H9 (cell line): ENCODE measurements at regions not wholly inside any gene's neighbourhood (a gene's known extent, or its start where the extent isn't known, plus 50 kb on each side); places are given as distances from the start of the nearest gene placed in this dataset.

Source experiments
- DNase-seq: peaks from one replicate; pipeline ENCODE4 v3.0.0-alpha.2; 2017
- H2AFZ ChIP-seq: one replicate; pipeline ENCODE4 v1.6.1; 2013; ENCODE audit warnings: mild to moderate bottlenecking, low read length, control low read depth, moderate library complexity
- H2AK5ac ChIP-seq: 2 replicates; pipeline ENCODE4 v1.6.1; 2013; ENCODE audit warnings: low read length, control low read depth, mixed read lengths; ENCODE audit not compliant: insufficient read length
- H2BK120ac ChIP-seq: one replicate; pipeline ENCODE4 v1.6.1; 2013; ENCODE audit warnings: low read depth, mild to moderate bottlenecking, low read length, control low read depth, inconsistent platforms; ENCODE audit not compliant: poor library complexity, severe bottlenecking
- H2BK12ac ChIP-seq: 2 replicates; pipeline ENCODE4 v1.6.1; 2013; ENCODE audit warnings: low read length, control low read depth, mixed read lengths, low read depth; ENCODE audit not compliant: insufficient read length
- H2BK15ac ChIP-seq: 2 replicates; pipeline ENCODE4 v1.6.1; 2013; ENCODE audit warnings: low read depth, low read length, control low read depth
- H2BK20ac ChIP-seq: one replicate; pipeline ENCODE4 v1.6.1; 2013; ENCODE audit warnings: low read depth, mild to moderate bottlenecking, low read length, control low read depth, inconsistent platforms; ENCODE audit not compliant: poor library complexity, severe bottlenecking
- H2BK5ac ChIP-seq: 2 replicates; pipeline ENCODE4 v1.6.1; 2013; ENCODE audit warnings: low read length, control low read depth, mixed read lengths; ENCODE audit not compliant: insufficient read length
- H3K14ac ChIP-seq: 2 replicates; pipeline ENCODE4 v1.6.1; 2013; ENCODE audit warnings: low read length, control low read depth; ENCODE audit not compliant: insufficient read depth
- H3K18ac ChIP-seq: 2 replicates; pipeline ENCODE4 v1.6.1; 2013; ENCODE audit warnings: low read depth, mild to moderate bottlenecking, mixed read lengths, low read length, control low read depth; ENCODE audit not compliant: insufficient read length
- H3K23ac ChIP-seq: 2 replicates; pipeline ENCODE4 v1.6.1; 2013; ENCODE audit warnings: low read length, control low read depth, mixed read lengths, low read depth; ENCODE audit not compliant: insufficient read length
- H3K23me2 ChIP-seq: 2 replicates; pipeline ENCODE4 v1.6.1; 2013; ENCODE audit warnings: low read depth, mild to moderate bottlenecking, mixed read lengths, low read length, control low read depth; ENCODE audit not compliant: insufficient read length, poor library complexity, severe bottlenecking
- H3K27ac ChIP-seq: 2 replicates; pipeline ENCODE4 v1.5.1; 2013; ENCODE audit warnings: low read length, control low read depth, mixed read lengths, low read depth; ENCODE audit not compliant: insufficient read length
- H3K27me3 ChIP-seq: 2 replicates; pipeline ENCODE4 v1.6.1; 2013; ENCODE audit warnings: low read length, control low read depth, inconsistent platforms; ENCODE audit not compliant: insufficient read depth
- H3K4ac ChIP-seq: 2 replicates; pipeline ENCODE4 v1.6.1; 2013; ENCODE audit warnings: low read depth, mild to moderate bottlenecking, control low read depth, inconsistent platforms, low read length, moderate library complexity
- H3K4me1 ChIP-seq: 2 replicates; pipeline ENCODE4 v1.6.1; 2013; ENCODE audit warnings: low read length, control low read depth, inconsistent platforms; ENCODE audit not compliant: insufficient read depth
- H3K4me2 ChIP-seq: 2 replicates; pipeline ENCODE4 v1.6.1; 2013; ENCODE audit warnings: low read length, control low read depth, mixed read lengths; ENCODE audit not compliant: insufficient read length, insufficient read depth
- H3K56ac ChIP-seq: 2 replicates; pipeline ENCODE4 v1.6.1; 2013; ENCODE audit warnings: low read depth, mild to moderate bottlenecking, mixed read lengths, low read length, control low read depth; ENCODE audit not compliant: insufficient read length
- H3K79me1 ChIP-seq: 2 replicates; pipeline ENCODE4 v1.6.1; 2013; ENCODE audit warnings: low read depth, mild to moderate bottlenecking, moderate library complexity, low read length, control low read depth, inconsistent platforms; ENCODE audit not compliant: insufficient read depth, poor library complexity, severe bottlenecking
- H3K79me2 ChIP-seq: 2 replicates; pipeline ENCODE4 v1.6.1; 2013; ENCODE audit warnings: low read length, control low read depth, inconsistent platforms; ENCODE audit not compliant: insufficient read depth
- H3K9ac ChIP-seq: 2 replicates; pipeline ENCODE4 v1.6.1; 2013; ENCODE audit warnings: low read length, control low read depth, mixed read lengths; ENCODE audit not compliant: insufficient read length; ENCODE audit errors: extremely low read depth
- H3K9me3 ChIP-seq: one replicate; pipeline ENCODE4 v1.6.1; 2013; ENCODE audit warnings: low read depth, low read length, inconsistent platforms; ENCODE audit not compliant: control insufficient read depth
- H3T11ph ChIP-seq: one replicate; pipeline ENCODE4 v1.6.1; 2013; ENCODE audit warnings: mild to moderate bottlenecking, low read length, control low read depth, inconsistent platforms
- H4K20me1 ChIP-seq: one replicate; pipeline ENCODE4 v1.6.1; 2013; ENCODE audit not compliant: control insufficient read depth, insufficient read length, insufficient read depth
- H4K5ac ChIP-seq: 2 replicates; pipeline ENCODE4 v1.6.1; 2013; ENCODE audit warnings: low read depth, mild to moderate bottlenecking, mixed read lengths, low read length, control low read depth; ENCODE audit not compliant: insufficient read length
- H4K8ac ChIP-seq: replicated peaks from 2 replicates; pipeline ENCODE4 v1.6.1; 2013; ENCODE audit warnings: low read length, control low read depth, mixed read lengths, low read depth; ENCODE audit not compliant: insufficient read length
- H4K91ac ChIP-seq: 2 replicates; pipeline ENCODE4 v1.6.1; 2013; ENCODE audit warnings: low read depth, mild to moderate bottlenecking, moderate library complexity, mixed read lengths, low read length, control low read depth; ENCODE audit not compliant: insufficient read length
- H3K27ac Mint-ChIP-seq, 3 experiments: 2 replicates in 2 of 3; 3 replicates in 1 of 3; pipeline ENCODE4 v1.8.0; 2020 to 2021; ENCODE audit warnings: mixed read lengths in 3 of 3, mild to moderate bottlenecking in 1 of 3, moderate library complexity in 1 of 3
- H3K27me3 Mint-ChIP-seq: 2 replicates; pipeline ENCODE4 v1.8.0; 2021; ENCODE audit warnings: low read depth, mild to moderate bottlenecking, moderate library complexity, mixed read lengths
- H3K36me3 Mint-ChIP-seq, 3 experiments: 2 replicates in 2 of 3; 3 replicates in 1 of 3; pipeline ENCODE4 v1.8.0; 2020 to 2021; ENCODE audit warnings: low read depth in 3 of 3, mixed read lengths in 3 of 3; ENCODE audit not compliant: insufficient read depth in 1 of 3
- H3K4me1 Mint-ChIP-seq, 2 experiments: 2 replicates each; pipeline ENCODE4 v1.8.0; 2020; ENCODE audit warnings: mixed read lengths in 2 of 2
- H3K4me3 Mint-ChIP-seq, 2 experiments: 2 replicates in 1 of 2; 3 replicates in 1 of 2; pipeline ENCODE4 v1.8.0; 2020 to 2021; ENCODE audit warnings: mild to moderate bottlenecking in 2 of 2, mixed read lengths in 2 of 2, moderate library complexity in 1 of 2
- H3K9me3 Mint-ChIP-seq, 2 experiments: 2 replicates in 1 of 2; 3 replicates in 1 of 2; pipeline ENCODE4 v1.8.0; 2020; ENCODE audit warnings: mild to moderate bottlenecking in 2 of 2, mixed read lengths in 2 of 2, moderate library complexity in 1 of 2
- WGBS: extraction: QIAGEN DNeasy Blood & Tissue Kit; methylation state at CpG from one replicate; pipeline ENCODE4 v1.1.7; 2013; ENCODE audit warnings: missing lambda C conversion rate, low lambda C conversion rate, mixed read lengths; ENCODE audit not compliant: insufficient read length; ENCODE audit errors: extremely low coverage; 5-methylcytosine and 5-hydroxymethylcytosine counted together
- TF ChIP-seq, protein P1 (sequence below): fragments of 200-600 bp; sonication (generic); conservative IDR thresholded peaks from 3 replicates; pipeline ENCODE4 v1.8.0; 2021; ENCODE audit warnings: antibody characterized with exemption, mild to moderate bottlenecking

DNA sequence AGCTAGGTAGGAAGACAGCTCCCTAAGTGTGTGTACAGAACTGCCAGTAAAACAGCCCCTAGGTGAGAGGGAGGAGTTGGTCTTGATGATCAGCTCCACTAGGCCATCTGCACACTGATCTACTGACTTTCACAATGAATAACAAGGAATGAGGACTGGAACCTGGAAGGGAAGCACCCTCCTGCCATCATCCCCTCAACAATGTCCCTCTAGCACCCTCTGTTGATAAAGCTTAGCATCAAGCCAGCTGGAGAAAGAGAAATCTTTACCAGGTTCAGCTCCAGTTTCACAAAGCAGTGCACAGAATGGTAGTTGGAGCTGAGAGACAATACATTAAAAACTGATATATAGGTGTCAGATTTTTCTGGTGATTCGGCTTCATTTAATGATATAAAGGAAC lies 57.2 kb upstream of the IRAK1BP1 start:
- Histone ChIP-seq H3K18ac (no peak overlapping the region), H3K9me3 (no peaks in the 10 kb centered on the region), H3K14ac (no peak overlapping the region), H3K9ac (no peak overlapping the region), H3K79me1 (no peaks in the 10 kb centered on the region), H3K23ac (no peak overlapping the region), H3K56ac (no peak overlapping the region), H2BK120ac (no peak overlapping the region), H2BK20ac (no peak overlapping the region), H4K91ac (no peak overlapping the region), H3K23me2 (no peaks in the 10 kb centered on the region), H4K8ac (no peak overlapping the region), H3K4me2 (no peak overlapping the region), H4K20me1 (no peaks in the 10 kb centered on the region), H3K4ac (no peak overlapping the region), H2BK15ac (no peak overlapping the region), H3T11ph (no peak overlapping the region), H2AK5ac (no peak overlapping the region), H3K27ac (no peak overlapping the region), H4K5ac (no peak overlapping the region), H2BK12ac (no peak overlapping the region), H2BK5ac (no peak overlapping the region), H3K27me3 (no peaks in the 10 kb centered on the region), H3K79me2 (no peaks in the 10 kb centered on the region), H3K4me1 (no peaks in the 10 kb centered on the region), H2AFZ (no peak overlapping the region)
- H3K4me1 Mint-ChIP-seq: peaks cover 0 to 3% of the 10 kb centered on the region in 2 experiments; a peak in 3 of 4 replicates
- H3K27ac Mint-ChIP-seq: no peak overlapping the region
- peak; percentile 55 for DNase-seq
- H3K9me3 Mint-ChIP-seq: no peaks in the 10 kb centered on the region
- H3K4me3 Mint-ChIP-seq: no peak overlapping the region
- H3K36me3 Mint-ChIP-seq: no peaks in the 10 kb centered on the region; a peak in 1 of 7 replicates
- no CpG with 5 or more reads among the region's 1 CpG for WGBS
- TF ChIP-seq, protein P1, sequence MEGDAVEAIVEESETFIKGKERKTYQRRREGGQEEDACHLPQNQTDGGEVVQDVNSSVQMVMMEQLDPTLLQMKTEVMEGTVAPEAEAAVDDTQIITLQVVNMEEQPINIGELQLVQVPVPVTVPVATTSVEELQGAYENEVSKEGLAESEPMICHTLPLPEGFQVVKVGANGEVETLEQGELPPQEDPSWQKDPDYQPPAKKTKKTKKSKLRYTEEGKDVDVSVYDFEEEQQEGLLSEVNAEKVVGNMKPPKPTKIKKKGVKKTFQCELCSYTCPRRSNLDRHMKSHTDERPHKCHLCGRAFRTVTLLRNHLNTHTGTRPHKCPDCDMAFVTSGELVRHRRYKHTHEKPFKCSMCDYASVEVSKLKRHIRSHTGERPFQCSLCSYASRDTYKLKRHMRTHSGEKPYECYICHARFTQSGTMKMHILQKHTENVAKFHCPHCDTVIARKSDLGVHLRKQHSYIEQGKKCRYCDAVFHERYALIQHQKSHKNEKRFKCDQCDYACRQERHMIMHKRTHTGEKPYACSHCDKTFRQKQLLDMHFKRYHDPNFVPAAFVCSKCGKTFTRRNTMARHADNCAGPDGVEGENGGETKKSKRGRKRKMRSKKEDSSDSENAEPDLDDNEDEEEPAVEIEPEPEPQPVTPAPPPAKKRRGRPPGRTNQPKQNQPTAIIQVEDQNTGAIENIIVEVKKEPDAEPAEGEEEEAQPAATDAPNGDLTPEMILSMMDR: peak; percentile 79
- peaks cover 10% of the 10 kb centered on the region for H3K27me3 Mint-ChIP-seq
